DMS79 (cell line): ENCODE measurements at regions not wholly inside any gene's neighbourhood (a gene's known extent, or its start where the extent isn't known, plus 50 kb on each side); places are given as distances from the start of the nearest gene placed in this dataset.
"Not testable (repeated sequence)": the region's sequence is repeated elsewhere in the genome, so short reads cannot be mapped to it uniquely, and the experiment has no call there.

Experiments
- DNase-seq: peaks from one replicate; lab custom pipeline; 2025; lab: John Stamatoyannopoulos, UW

DNA sequence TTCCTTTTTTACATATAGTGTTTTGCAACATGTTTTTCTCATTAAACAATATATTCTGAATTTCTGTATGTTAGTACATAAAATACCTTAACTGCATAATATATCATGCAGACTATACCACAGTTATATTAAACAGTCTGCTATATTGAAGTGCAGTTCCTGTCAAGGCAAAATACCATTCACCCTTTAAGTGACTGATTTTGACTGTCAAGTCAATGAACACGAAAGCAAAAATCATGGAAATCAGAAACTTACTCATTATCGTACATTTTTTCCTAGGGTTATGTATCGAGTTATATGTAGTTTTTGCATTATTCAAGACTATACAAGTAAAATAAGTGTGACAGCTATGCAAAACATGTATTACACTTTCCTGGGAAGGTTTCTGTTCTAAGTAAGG, 361.6 kb upstream of the MAP2 start:
- no peak for DNase-seq

DNA sequence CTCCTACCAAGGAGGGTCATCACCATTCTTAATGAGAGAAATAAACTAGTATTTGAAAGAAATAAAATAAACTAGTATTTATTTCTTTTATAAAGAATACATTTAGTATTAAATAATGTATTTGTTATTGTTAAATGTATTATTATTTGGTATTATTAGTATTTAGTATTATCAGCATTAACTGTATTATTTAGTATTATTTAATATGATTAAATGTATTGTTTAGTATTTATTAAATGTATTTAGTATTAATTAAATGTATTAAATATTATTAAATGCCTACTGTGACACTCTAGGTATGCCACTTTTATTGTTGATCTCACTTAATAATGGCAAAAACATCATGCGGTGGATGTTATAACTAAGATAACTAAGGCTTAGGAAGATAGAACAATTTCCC, 353.6 kb upstream of the MAP2 start:
- no peak for DNase-seq

DNA sequence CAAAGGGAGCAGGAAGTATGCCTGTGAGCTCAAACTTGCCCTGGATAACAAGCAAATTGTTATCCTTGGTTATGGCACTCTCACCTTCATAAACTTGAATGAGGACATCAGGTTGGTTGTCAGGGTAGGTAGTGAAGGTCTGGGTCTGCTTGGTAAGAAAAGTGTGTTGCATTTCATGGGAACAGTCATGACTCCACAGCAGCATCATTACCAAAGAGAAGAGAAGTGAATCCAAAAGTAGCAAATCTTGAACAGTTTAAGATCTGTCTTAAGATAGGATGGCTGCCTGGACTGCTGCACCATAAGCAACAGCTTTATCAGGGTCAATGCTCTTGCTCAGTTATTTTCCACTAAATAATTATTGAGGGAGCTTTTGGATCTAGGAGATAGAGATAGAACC, 350.7 kb upstream of the MAP2 start:
- no peak for DNase-seq

DNA sequence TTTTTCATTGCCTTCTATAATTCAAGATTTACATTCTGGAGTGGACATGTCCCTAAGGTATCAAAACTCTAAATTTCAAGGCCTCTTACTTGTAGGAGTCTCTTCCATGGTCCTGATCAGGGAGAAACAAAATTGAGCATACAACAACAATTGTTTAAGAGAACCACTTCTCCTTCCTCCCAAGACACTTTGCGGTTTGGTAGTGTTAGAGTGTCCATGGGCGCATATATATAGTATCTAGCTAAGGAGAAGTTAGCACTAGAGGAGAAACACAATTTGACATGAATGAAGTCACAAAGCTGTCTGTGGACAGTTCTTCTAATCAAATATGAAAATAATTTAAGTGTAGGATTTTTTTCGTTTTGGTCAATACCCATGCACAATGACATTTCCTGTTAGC, 349.1 kb upstream of the MAP2 start:
- no peak for DNase-seq

DNA sequence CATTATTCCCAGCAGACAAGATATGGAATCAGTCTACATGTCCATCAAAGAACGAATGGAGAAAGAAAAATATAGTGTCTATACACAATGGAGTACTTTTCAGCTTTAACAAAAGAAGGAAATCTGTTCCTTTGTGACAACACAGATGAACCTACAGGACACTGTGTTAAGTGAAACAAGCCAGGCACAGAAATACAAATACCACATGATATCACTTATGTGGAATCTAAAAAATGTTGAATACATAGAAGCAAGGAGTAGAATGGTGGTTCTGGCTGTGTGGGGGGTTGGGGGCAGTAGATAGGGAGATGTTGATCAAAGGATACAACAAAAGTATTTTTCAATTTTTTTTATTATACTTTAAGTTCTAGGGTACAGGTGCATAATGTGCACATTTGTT, 347.7 kb upstream of the MAP2 start:
- no peak for DNase-seq

DNA sequence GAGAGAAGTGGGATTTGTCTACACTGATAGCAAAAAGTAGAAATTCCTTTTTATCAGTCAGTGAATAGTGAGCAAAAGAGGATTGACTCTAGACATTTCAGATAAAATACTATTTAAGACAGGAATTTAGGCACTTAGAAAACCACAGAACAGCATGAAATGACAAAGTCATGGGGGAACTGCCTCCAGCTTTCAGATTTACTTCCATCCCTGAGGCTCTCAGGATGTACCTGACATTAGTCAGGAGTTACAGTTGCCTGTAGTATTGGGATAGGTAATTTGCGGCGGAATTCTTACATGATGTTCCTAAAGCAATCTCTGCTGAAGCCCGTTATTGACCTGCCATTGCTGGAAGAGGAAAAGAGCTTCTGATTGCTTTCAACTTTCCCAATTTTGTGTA, 337.1 kb upstream of the MAP2 start:
- no peak for DNase-seq

DNA sequence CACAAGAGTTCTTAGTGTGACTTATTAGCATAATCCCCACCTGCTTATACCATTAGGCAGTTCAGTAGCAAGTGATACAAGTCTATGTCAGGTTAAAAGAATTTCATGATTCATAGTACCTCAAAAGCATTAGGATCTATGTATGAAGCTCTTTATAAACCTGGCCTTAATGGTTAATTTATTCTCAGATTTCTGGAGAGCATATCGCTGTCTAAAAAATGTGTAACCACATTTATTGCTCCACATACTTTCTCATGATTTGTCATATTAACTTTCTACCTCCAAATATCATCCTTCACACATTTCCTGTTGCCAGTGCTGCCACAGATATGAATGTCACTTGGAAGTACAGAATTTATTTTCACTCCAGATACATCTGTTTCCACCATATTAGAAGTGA, 332.8 kb upstream of the MAP2 start:
- DNase-seq, result no peak

DNA sequence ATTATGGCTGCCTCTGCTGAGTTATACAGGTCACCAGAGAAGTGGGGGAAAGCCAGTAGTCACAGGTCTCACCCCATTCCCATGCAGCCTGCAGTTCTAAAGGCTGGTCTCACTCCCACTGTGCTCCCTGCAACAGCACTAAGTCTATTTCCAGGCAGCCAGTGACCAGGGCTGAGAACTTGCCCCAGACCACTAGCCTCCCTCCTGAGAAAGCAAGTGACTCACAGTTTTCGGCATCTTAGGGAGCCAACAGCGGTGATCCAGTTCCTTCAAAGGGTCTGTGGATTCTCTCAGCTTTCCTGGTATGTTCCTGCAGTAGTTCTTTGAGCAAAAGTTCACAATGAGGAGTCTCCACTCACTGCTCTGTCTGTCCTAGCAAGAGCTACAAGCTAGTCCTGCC, 329.6 kb upstream of the MAP2 start:
- DNase-seq, result no peak

DNA sequence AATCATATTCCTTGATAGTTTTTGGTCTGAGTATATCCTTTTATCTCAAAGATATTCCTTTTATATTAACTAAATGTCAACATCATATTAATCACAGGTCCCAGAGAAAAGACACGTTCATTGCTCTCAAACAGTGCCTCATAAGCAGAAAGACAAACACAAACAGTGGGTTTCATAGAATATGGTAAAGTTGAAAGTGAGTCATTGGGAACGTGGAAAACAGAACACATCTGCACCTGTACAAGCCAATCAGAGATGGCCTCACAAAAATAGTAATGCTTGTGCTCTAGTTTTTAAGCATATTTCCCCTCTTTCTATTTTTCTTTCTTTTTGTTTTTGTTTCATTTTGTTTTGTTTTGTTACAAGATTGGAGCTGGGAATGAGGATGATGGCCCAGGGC, 328.4 kb upstream of the MAP2 start:
- no peak for DNase-seq

DNA sequence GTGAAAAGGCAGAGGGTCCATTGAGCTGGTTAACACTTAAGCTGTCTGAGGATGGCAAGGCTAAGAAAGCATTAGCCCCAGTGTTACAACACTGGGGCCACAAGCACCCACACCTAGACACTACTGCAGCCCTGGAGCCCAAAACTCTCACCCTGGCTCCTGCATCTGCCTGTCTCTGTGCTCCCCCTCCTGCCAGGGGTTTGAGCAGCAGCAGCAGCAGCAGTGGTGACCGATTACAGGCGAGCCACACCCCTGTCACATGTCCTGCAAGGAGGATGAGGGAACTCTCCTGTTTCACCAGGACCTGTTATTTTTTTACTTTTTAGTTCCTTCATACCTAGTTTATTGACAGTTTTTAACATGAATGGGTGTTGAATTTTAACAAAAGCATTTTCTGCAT, 326.7 kb upstream of the MAP2 start:
- DNase-seq, result no peak

DNA sequence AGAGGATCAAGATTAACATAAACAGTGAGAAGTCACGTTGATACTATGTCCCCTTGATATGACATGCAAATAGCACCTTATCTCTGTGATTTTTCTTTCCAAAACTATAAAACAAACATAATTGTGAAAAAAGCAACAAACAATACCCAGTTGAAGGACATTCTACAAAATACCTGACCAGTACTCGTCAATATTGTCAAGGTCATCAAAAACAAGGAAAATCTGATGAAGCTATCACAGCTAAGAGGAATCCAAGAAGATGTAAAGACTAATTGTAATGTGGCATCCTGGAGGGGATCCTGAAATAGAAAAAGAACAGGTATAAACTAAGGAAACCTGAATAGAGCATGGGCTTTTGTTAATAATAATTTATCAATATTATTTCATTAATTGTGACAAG, 321.5 kb upstream of the MAP2 start:
- no peak for DNase-seq

DNA sequence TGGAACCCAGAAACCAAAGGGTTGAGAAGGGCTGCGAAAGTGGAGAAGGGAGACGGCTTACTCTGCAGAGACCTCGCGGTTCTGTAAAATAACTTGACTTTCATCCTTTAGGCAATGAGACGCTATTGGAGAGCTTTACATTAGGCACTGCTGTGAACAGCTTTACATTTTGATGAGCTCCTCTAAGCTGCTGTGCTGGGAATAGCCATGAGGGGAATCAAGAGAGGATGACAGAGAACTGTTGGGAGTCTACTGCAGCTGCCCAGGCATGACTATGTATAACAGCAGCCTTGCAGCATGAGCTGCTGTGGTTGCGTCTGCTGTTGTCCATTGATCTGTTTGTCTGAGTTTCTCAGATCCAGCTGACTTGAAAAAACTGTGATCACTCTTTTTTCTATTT, 310.8 kb upstream of the MAP2 start:
- DNase-seq, result no peak

DNA sequence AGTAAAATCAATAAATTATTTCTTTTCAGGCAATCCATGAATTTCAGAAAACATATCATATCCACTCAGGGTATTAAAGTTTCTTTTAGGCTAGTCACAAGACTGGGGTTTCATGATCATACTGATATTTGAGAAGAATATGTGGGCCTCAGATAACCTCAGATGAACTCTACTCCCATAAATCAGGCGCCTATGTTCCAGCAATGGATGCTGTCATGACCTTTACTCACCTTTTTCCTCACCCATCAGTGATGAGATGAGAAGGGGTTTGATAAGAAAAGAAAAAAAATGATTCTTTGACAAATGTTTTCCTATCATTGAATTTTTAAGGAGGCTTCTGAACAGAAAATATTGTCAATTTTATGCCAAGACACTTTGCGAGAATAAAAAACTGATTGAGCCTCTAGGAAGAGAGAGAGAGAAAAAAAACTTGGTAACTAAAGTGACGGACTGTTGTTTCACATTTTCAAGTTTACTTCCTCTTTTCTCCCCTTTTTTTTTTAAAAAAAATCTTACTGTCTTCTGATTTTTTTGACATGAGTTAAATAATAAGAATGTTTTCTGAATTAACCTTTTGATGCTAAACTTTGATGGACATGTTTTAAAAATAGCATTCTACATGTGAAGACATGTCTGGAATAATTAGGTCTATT, 309.1 kb upstream of the MAP2 start:
- no peak for DNase-seq

DNA sequence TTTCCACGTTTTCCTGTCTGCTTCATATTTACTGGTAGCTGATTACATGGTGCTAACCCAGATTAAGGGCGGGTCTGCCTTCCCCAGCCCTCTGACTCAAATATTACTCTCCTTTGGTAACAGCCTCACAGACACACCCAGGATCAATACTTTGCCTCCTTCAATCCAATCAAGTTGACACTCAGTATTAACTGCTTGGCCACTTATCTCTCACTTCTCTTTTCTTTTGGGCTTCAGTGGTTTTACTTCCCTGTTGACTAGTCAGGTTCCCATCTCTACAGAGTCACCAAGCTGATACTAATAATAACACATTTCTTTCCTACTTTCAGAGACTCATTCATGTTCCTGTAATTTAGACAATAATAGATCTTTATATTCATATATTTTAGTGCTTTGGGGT, 302.2 kb upstream of the MAP2 start:
- DNase-seq, result no peak

DNA sequence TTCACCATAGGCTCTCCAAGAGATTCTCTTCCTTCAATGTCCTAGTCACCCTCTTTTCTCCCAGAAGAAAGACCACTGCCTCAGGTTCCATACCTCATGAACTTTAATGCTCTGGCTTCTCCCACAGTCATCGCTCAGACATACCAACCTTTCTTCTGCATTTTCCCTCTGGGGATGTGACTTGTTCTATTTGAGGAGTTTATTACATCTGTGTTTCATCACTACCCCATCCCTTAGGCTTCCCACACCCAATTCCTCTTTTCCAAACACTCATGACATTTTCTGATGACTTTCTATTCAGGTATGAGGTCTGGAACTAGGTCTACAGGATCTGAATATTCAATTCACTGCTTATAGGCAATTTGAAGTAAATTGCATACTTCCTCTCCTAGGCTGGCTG, 298.6 kb upstream of the MAP2 start:
- DNase-seq, result no peak

DNA sequence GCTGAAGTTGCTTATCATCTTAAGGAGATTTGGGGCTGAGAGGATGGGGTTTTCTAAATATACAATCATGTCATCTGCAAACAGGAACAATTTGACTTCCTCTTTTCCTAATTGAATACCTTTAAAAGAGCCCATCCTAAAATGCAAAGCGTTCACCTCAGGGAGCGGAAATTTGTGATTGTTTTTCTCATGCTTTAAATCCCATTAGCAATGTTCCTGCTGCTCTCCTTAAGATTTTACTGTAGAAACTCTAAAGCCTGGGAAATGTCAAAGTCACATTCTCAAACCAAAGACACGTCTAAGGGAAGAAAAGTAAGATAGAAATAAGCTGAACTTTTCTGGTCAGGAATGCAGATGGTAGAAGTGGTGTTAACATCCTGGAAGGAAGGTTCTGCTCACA, 285.8 kb upstream of the MAP2 start:
- no peak for DNase-seq

DNA sequence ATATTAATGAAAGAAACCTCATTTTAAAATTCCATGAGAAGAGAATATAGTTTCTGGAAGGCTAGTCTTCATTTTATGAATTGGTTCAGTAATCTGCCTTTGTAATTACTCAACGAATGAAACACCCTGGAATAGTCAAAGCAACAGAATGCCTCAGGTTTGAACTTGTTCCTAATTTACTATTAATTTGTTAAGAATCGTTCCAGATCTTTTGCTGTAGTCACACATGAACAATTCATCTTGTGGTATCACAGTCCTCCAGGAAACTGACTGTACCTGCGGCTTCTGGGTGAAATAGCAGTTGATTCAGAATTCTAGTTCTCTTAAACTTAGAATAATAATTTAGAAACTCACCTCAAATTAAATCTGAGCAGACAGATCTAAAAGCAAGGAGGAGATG, 282.7 kb upstream of the MAP2 start:
- no peak for DNase-seq

DNA sequence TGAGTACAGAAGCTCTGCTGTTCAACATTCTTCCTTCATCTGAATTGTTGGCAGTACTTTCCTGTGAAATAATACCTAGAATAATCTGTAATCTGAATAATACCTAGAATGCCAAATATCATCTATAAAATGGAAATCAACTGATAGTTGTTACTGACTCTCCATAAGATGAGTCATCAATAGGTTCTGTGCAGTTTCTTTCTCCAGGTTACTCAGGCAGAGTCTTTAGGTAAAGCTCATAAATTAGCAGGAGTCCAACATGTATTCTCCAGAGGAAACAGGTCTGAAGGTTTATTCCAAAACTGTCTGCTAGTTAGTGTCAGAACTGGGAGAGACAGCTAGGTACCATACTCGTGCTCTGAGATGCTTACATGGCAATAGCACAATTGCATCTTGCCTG, 282.0 kb upstream of the MAP2 start:
- DNase-seq, result no peak

DNA sequence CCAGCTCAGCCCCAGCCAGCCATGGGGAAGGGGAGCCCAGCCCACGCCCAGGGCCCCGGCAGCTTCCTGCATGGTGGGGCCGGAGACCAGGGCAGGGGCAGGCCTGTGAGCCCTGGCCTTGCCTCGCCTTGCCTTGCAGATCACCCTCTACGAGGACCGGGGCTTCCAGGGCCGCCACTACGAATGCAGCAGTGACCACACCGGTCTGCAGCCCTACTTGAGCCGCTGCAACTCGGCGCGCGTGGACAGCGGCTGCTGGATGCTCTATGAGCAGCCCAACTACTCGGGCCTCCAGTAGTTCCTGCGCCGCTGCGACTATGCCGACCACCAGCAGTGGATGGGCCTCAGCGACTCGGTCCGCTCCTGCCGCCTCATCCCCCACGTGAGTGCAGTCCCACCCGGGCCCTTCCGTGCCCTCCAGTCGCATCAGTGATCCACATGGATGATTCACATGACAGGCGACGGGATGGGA, 278.6 kb upstream of the MAP2 start:
- not testable (repeated sequence) for DNase-seq

DNA sequence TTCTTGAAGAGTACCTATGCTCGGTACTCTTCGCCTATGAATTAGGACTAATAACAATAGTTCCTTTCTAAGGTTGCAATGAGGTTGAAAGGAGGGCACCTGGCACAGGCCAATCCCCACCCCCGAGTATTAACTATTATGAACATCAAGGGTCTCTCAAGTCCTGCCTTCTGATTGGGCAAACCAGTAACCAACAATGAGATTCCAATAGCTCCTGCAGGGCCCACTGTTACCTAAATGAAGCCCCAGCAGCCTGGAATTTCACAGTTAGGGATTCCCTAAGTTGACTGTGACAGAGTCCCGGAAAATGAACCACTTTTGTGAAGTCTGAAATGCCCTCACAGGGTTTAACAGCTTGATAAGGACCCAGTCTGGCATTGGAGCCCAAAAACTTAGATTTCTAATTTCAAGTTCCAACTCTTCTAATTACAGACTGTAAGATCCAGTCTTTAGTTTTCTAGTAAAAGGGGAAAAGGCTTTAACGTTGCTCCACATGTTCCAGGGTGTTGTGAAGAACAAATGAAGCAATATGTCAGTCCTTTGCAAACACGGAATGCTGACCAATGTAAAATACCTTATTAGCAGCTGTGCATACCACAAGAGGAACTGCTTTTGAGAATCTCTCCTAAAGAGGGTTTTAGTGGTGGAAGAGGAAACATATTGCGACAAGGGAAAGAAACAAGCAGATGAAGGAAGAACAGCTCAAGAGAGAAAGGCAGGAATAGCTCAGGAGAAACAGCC, 277.7 kb upstream of the MAP2 start:
- DNase-seq, result no peak

DNA sequence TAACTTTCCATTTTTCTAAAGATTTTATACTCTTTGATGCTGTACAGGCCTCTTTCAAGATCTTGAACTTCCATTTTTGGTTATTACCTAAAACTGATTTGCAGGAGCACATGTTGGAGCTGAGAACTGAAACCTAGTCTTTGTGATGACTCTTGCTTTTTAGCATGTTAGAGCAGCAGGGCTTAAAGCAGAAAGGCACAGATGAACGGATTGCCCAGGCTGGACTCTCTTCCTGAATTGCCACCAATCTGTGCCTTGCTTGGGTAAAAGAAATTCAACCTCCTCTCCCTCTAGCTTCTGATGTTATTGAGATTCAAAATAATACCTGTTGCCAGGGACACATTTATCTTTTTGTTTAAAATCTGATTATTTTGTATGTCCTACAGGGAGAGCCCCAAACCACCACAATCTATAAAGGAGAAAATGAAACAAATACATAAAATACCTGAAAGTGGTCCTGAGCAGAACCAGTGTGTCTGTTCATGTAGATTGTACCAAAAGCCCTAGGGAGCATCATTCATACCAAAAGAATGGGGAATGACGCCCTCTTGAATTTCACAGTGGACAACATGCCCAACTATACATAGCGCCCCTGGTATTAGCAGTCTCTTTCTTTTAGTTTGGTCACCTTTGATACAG, 277.0 kb upstream of the MAP2 start:
- DNase-seq, result no peak

DNA sequence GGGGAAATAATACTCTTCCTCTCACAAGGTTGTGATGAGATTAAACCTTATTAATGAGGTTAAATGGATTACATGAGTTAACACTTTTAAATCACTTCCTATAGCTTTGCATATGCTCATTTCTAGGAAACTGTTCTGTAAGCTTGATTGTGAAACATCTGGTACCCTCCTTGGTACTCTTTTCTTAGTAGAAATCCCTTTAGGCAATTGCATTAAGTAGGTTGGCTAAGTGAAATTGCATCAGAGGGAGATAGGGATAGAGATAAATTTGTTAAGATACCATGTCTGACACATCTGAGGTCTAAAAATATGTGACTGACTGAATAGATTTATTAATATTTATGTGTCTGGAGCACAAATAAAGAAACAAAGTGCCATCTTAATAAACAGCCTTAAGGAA, 275.9 kb upstream of the MAP2 start:
- no peak for DNase-seq

DNA sequence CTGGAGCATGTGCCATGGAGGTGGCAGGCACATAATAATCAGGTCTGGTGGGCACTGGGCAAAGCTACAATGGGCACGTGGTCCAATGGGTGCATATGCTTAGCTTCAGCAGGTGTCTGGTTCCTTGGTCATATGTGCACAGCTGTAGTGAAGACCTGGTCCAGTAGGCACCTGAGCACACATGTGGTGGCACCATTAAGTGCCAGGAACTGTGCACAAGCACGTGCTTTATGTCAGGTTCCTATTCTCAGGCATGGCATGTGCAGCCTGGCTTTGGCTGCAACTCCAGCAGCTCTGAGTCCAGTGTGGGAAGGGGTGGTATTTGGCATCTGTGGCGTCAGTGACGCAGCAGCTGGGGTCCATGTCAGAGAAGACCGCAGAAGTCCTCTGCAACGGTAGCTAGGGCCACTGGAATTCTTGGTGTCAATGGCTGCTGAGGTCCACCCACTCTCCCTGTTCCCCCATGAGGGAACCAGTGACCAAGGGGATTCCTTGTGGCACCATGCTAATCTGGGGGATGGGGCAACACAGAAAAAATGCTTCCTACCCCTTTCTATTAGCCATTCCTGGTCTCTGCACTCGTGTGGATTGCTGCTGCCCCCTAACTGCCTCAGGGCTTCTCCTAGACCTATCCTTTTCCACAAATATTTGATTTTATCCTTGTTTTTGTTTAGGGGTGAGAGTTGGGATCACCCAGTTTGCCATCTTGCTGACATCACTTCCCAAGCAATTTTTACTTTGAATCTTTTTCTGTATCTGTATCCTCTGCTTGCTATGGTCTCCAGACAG, 262.9 kb upstream of the MAP2 start:
- no peak for DNase-seq
